Caco-2 (cell line): ENCODE measurements at regions not wholly inside any gene's neighbourhood (a gene's known extent, or its start where the extent isn't known, plus 50 kb on each side); places are given as distances from the start of the nearest gene placed in this dataset.

Experiments
- BruUV-seq: library from RNA; stranded (reverse); fragments of 400-500 nt; replicated peaks from 2 replicates; lab custom pipeline; 2021; lab: Mats Ljungman, UMichigan
- CTCF ChIA-PET: fragments of 300-600 bp; sonication (Branson Sonifier 250); formaldehyde crosslinking; loops from one replicate; lab custom pipeline; 2022; ENCODE audit warnings: antibody characterized with exemption; lab: Charles Lee
- POLR2A ChIA-PET: fragments of 300-600 bp; sonication (Branson Sonifier 250); formaldehyde crosslinking; loops from one replicate; lab custom pipeline; 2022; ENCODE audit warnings: antibody characterized with exemption; lab: Charles Lee
- DNase-seq, 2 experiments: peaks; one replicate each; pipeline versions ENCODE4 v3.0.0 to v3.0.0-alpha.2; 2020 to 2022
- H3K27me3 ChIP-seq: replicated peaks from 2 replicates; pipeline ENCODE4 v1.6.0; 2011; ENCODE audit warnings: low read length; ENCODE audit not compliant: control insufficient read depth, insufficient read depth
- H3K36me3 ChIP-seq: 2 replicates; pipeline ENCODE4 v1.5.1; 2011; ENCODE audit warnings: low read length; ENCODE audit not compliant: control insufficient read depth, insufficient read depth
- H3K4me1 ChIP-seq: fragments of 250-450 bp; sonication (Bioruptor Pico); 2 replicates; pipeline ENCODE4 v1.5.1; 2020; ENCODE audit warnings: mild to moderate bottlenecking
- H3K4me3 ChIP-seq: 2 replicates; pipeline ENCODE4 v1.5.1; 2011; ENCODE audit warnings: low read depth, mild to moderate bottlenecking, control low read depth, low read length
- H3K9me3 ChIP-seq: fragments of 250-450 bp; sonication (Bioruptor Pico); 2 replicates; pipeline ENCODE4 v1.5.1; 2020; ENCODE audit warnings: mild to moderate bottlenecking, moderate library complexity
- H3K27ac Mint-ChIP-seq: one replicate; pipeline ENCODE4 v1.8.0; 2022; ENCODE audit warnings: mixed read lengths; ENCODE audit not compliant: unreplicated experiment
- H3K27me3 Mint-ChIP-seq: one replicate; pipeline ENCODE4 v1.8.0; 2022; ENCODE audit warnings: mixed read lengths; ENCODE audit not compliant: insufficient read depth, unreplicated experiment
- H3K36me3 Mint-ChIP-seq: one replicate; pipeline ENCODE4 v1.8.0; 2022; ENCODE audit warnings: mild to moderate bottlenecking, mixed read lengths; ENCODE audit not compliant: insufficient read depth, unreplicated experiment
- H3K4me1 Mint-ChIP-seq: one replicate; pipeline ENCODE4 v1.8.0; 2022; ENCODE audit warnings: low read depth, mixed read lengths; ENCODE audit not compliant: unreplicated experiment
- H3K4me3 Mint-ChIP-seq: one replicate; pipeline ENCODE4 v1.8.0; 2022; ENCODE audit warnings: mild to moderate bottlenecking, moderate library complexity, mixed read lengths; ENCODE audit not compliant: unreplicated experiment
- H3K9me3 Mint-ChIP-seq: one replicate; pipeline ENCODE4 v1.8.0; 2022; ENCODE audit warnings: mixed read lengths; ENCODE audit not compliant: unreplicated experiment
- CTCF ChIP-seq, 2 experiments: fragments of 200-600 bp in 1 of 2; IDR thresholded peaks; 1 replicate in 1 of 2; 2 replicates in 1 of 2; pipeline versions ENCODE4 v1.5.1 to v1.8.0; 2011 to 2022; ENCODE audit warnings: antibody characterized with exemption in 1 of 2, control low read depth in 1 of 2, inconsistent platforms in 1 of 2, low read depth in 1 of 2, low read length in 1 of 2, mild to moderate bottlenecking in 1 of 2, moderate library complexity in 1 of 2; ENCODE audit not compliant: insufficient read depth in 1 of 2, severe bottlenecking in 1 of 2, unreplicated experiment in 1 of 2
- intact Hi-C: fragments of 100-400 bp; cut with micrococcal nuclease; formaldehyde crosslinking; loops from one replicate; pipeline ENCODE4 v1.10.0; 2022; ENCODE audit not compliant: unreplicated experiment

DNA sequence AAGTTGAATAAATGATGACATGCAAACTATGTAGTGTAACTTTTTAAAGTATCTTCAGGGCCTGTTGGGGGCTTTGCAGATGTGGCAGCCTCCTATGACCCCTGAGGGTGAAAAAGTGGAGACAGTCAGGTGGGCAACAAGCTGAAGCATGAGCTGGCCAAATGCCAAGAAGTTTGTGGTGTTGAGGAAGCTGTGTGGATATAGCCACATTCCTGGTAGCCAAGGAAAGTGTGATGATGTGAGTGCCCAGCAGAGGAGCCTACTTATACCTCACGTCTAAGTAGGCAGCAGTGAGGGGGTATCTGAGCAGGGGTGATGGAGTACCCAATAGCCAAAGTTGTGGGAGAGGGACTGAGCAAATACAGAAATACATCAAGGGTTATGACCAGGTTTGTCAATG, 621.2 kb upstream of the CDH6 start:
- Histone ChIP-seq H3K4me3 (no peak overlapping the region), H3K27me3 (no peaks in the 10 kb centered on the region), H3K36me3 (no peaks in the 10 kb centered on the region), H3K4me1 (no peaks in the 10 kb centered on the region), H3K9me3 (no peaks in the 10 kb centered on the region)
- Mint-ChIP-seq H3K4me1 (no peaks in the 10 kb centered on the region), H3K27ac (no peak overlapping the region), H3K4me3 (no peak overlapping the region), H3K36me3 (no peaks in the 10 kb centered on the region), H3K27me3 (no peaks in the 10 kb centered on the region), H3K9me3 (no peaks in the 10 kb centered on the region)
- intact Hi-C loops = no loop called here
- no TSS peak for BruUV-seq
- TF ChIP-seq CTCF (IDR thresholded peaks at IDR 0.05; ENCODE audit: insufficient read depth in 1 of 2, low read depth in 1 of 2, low read length in 1 of 2, severe bottlenecking in 1 of 2, unreplicated experiment in 1 of 2) = no peak
- ChIA-PET POLR2A (no interaction called here), CTCF (no interaction called here)
- no peak for DNase-seq

GRCh38 chr5:30561771-30562170, 631.7 kb upstream of the CDH6 start:
- H3K27me3 ChIP-seq = no peaks in the 10 kb centered on the region
- BruUV-seq = no TSS peak
- ChIA-PET CTCF (no interaction called here), POLR2A (no interaction called here)
- Mint-ChIP-seq H3K27ac (no peak overlapping the region), H3K36me3 (no peaks in the 10 kb centered on the region), H3K4me1 (no peaks in the 10 kb centered on the region), H3K4me3 (no peak overlapping the region), H3K9me3 (no peaks in the 10 kb centered on the region), H3K27me3 (peaks cover 4% of the 10 kb centered on the region)
- no peak for TF ChIP-seq CTCF (IDR thresholded peaks at IDR 0.05; ENCODE audit: insufficient read depth in 1 of 2, low read depth in 1 of 2, low read length in 1 of 2, severe bottlenecking in 1 of 2, unreplicated experiment in 1 of 2)
- H3K9me3 ChIP-seq = no peaks in the 10 kb centered on the region
- intact Hi-C loops = no loop called here
- H3K4me1 ChIP-seq = no peaks in the 10 kb centered on the region
- no peak for DNase-seq
- H3K4me3 ChIP-seq = no peak overlapping the region
- H3K36me3 ChIP-seq = no peaks in the 10 kb centered on the region

GRCh38 chr5:30551618-30552017, 641.9 kb upstream of the CDH6 start:
- Mint-ChIP-seq H3K27ac (no peak overlapping the region), H3K27me3 (no peaks in the 10 kb centered on the region), H3K9me3 (no peaks in the 10 kb centered on the region), H3K36me3 (no peaks in the 10 kb centered on the region), H3K4me3 (no peak overlapping the region), H3K4me1 (no peaks in the 10 kb centered on the region)
- intact Hi-C loops = no loop called here
- BruUV-seq = no TSS peak
- H3K27me3 ChIP-seq = no peaks in the 10 kb centered on the region
- H3K9me3 ChIP-seq = no peaks in the 10 kb centered on the region
- DNase-seq = no peak
- no peak overlapping the region for H3K4me3 ChIP-seq
- H3K36me3 ChIP-seq = no peaks in the 10 kb centered on the region
- H3K4me1 ChIP-seq = no peaks in the 10 kb centered on the region
- ChIA-PET CTCF (no interaction called here), POLR2A (no interaction called here)
- TF ChIP-seq CTCF (IDR thresholded peaks at IDR 0.05; ENCODE audit: insufficient read depth in 1 of 2, low read depth in 1 of 2, low read length in 1 of 2, severe bottlenecking in 1 of 2, unreplicated experiment in 1 of 2) = no peak
